Hematopoietic multipotent progenitor cell treated with erythropoietin and hydrocortisone succinate and interleukin-3 and kit ligand, for 15 days (in vitro differentiated cells): ENCODE measurements at regions not wholly inside any gene's neighbourhood (a gene's known extent, or its start where the extent isn't known, plus 50 kb on each side); places are given as distances from the start of the nearest gene placed in this dataset.

Experiments
- DNase-seq: peaks from one replicate; pipeline ENCODE4 v3.0.0-alpha.2; 2015; ENCODE audit warnings: low spot score

GRCh38 chr3:135800071-135800549 is 165.4 kb upstream of the PPP2R3A start:
- no peak for DNase-seq

DNA sequence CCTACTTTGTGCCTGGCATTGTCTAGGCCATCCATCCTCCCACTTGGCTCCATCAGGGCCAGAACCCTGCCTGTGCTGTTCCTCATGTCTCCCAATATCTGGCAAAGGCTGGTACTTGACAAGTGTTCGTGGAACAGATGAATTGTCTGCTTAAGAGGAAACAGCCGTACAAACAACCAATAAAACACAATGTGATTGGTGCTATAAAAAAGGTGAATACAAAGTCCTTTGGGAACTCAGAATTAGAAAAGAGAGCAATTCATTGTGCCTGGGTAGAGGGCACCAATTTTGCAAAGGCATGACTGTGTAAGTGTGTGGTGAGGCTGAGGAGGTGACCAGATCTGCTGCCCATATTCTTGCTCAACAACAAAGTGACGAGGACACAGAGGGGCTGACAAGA is 164.5 kb upstream of the PPP2R3A start:
- no peak for DNase-seq

- no peak for DNase-seq
Observed at GRCh38 chr3:135802171-135802570, 163.4 kb upstream of the PPP2R3A start.

GRCh38 chr3:135803028-135803692 is 162.4 kb upstream of the PPP2R3A start:
- DNase-seq: no peak

GRCh38 chr3:135805752-135806151 is 159.8 kb upstream of the PPP2R3A start:
- no peak for DNase-seq

GRCh38 chr3:135806317-135806716 is 159.2 kb upstream of the PPP2R3A start:
- DNase-seq: no peak

DNA sequence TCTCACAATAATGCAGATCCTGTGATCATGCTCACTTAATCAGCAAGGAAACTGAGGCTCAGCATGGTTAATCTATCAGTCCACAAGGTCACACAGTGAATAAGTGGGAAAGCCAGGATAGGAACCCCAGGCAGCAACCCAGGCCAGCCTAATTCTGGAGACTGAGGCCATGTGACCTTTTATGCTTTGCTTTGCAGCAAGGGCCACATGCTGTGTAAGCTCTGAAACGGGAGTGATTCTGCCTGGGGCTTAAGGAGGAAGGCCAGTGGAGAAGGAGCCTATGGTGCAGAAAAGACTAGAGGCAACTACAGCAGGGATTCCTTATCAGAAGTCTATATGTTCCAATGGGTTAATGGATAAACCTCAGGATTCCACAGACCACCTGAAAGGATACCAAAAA is 157.6 kb upstream of the PPP2R3A start:
- no peak for DNase-seq

DNA sequence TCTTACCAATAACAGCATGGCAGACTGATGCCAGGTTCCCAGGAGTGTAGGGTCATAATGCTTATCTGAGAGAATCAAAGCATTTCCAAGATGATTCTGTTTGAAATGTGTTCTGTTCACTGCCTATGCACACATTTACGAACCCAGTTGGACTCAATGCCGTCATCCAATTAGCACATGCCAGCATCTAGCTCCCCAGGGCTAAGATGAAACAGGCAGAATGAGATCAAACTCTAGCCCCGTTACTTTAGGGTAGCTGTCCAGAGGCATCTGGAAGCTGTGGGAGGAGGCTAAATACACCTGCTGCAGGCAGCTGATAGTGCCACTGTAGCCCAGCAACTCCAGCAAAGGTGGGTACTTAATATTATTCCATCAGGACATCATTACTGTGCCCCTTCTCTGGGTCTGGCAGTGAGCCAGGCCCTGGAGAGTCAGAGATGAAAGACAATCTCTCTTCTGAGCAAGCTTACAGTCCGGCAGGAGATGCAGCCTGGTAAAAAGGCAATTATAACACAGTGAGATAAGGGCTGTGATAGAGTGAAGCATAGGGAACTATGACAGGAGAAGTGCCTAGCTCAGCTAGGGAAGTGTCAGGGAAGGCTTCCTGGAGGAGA is 156.4 kb upstream of the PPP2R3A start:
- DNase-seq: no peak

- DNase-seq: no peak
Observed at GRCh38 chr3:135811651-135812050, 153.9 kb upstream of the PPP2R3A start.

- no peak for DNase-seq
Observed at GRCh38 chr3:135812057-135812456, 153.5 kb upstream of the PPP2R3A start.

- no peak for DNase-seq
Observed at GRCh38 chr3:135834465-135834864, 131.1 kb upstream of the PPP2R3A start.

DNA sequence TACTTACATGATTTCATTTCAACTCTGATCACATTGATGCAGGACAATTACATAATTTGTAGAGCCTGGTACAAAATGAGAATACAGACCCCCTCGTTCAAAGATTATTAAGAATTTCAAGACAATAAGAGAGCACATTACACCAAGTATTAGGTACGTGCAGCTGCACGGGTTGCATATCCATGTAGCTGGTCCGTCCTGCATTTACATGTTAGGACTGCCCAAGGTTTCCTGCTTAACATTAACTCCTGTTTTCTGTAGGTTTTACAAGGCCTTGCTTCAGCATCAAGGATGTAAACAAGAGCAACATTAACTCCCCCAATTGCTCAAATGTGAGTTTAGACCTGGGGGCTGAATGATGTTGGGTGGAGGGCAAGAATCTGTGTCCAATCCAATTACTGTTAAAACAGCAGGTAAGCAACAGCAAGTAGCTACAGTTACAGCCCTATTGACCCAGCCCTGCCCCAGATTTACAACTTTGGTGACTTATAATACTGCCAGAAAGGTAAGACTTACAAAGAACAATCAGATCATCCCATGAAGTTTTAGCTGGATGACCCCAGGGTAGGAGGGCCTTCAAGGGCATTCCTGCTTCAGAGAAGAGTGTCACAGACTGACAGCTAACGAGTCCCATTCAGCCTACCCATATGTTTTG is 127.4 kb upstream of the PPP2R3A start:
- no peak for DNase-seq

DNA sequence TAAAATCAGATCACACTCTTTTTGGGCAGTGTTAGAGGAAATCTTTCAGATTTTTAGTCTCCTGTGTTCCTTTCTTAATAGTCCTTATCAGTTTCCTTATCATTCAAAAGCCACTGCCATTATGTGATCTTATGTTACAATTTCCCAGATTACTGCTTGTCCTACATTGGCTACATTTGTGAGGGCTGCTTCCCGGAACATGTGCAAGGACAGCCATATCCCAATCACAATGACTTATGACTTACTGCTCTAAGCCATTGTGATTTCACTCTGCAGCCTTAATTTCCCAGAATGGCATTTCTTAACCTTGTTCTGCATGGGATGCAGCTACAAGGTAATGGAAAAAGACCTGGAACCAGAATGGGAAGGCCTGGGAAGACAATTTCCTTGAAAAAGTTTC is 125.1 kb upstream of the PPP2R3A start:
- DNase-seq: no peak

- DNase-seq: no peak
Observed at GRCh38 chr3:135844386-135844785, 121.1 kb upstream of the PPP2R3A start.

DNA sequence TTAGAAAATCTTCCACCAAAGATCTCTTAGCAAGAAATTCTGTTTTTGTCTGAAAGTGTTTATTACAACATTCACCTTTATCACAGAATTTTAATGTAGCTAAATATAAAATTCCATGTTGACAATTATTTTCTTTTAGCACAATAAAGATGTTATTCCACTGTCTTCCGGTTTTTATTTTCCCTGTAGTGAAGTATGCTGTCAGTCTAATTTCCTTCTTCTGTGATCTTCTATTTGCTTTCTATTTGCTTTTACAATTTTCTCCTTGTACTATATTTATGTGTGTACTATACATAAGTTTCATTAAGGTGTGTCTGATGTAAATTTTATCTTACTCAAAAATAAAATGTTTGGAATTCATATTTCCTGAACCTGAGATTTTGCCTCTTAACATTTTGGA is 117.5 kb upstream of the PPP2R3A start:
- no peak for DNase-seq

- no peak for DNase-seq
Observed at GRCh38 chr3:135849827-135850226, 115.7 kb upstream of the PPP2R3A start.

DNA sequence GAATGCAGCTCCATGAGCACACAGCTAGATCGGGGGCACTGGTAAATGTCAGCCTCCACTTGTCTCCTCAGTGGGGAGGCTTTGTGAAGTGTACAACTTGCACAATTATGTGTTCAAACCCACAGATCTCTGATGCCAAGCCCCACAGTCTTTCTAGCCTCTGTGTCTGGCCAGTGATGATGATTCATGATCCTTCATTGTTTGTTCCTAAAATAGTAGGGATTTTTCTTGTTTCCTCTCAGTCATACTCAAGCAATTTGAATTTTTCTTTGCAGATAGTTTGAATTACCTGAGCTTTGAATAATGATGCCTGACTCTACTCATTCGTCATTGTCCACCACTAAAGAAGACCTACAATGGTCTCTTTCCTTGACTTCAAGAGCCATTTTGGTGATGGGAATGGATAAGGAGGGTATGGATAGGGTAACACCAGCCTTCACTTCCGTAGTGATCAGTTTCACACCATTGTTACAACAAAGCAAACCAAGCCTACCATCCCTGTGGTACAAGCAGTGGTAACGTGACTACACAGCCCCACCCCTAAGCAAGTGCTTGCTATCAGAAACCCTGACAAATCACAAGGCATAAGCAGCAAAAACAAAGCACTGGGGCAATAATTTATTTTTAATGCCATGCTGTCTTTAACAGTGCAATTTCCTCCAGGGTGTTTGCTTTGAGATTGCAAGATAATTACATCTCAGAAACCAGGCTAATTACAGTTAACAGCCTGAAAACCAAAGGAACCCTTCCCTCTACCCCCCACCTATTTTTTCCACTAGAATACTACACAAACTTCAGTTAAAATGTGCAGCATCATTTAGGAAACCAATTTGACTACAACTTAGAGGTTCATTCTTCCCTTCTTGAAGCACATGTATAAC is 114.1 kb upstream of the PPP2R3A start:
- DNase-seq: no peak

DNA sequence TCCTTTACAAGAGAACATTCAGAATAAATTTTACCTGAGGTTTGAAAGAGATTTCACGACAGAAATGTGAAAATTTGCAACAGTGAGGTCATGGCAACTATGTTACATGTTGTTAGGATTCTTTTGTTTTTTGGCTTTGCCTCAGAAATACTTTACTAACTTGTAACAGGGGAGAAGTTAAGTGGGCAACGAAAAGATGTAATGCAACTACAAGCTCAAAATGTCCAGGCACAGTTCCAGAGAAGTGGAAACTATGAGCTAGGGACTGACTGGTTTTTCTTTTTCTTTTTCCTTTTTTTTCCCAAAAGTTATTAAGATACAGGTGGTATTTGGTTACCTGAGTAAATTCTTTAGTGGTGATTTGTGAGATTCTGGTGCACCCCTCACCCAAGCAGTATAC is 111.5 kb upstream of the PPP2R3A start:
- DNase-seq: no peak

DNA sequence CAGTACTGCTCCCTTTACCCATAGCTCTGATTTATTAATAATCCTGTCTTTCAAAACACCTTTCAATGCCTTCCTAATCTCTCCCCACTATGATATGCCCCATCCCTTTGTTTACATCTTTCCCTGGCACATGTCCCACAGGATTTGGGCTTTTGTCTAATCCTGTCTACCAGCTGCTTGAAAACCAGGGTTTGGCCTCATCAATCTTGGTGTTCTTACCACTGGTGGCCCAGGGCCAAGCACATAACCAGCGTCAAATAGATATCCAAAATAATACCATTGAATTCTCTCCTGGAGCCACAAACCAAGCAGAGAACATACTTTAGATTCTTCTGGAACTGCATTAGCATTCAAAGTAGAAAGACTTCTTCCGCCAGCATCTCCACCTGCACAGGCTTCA is 104.8 kb upstream of the PPP2R3A start:
- no peak for DNase-seq

- no peak for DNase-seq
Observed at GRCh38 chr3:135862361-135862760, 103.2 kb upstream of the PPP2R3A start.

DNA sequence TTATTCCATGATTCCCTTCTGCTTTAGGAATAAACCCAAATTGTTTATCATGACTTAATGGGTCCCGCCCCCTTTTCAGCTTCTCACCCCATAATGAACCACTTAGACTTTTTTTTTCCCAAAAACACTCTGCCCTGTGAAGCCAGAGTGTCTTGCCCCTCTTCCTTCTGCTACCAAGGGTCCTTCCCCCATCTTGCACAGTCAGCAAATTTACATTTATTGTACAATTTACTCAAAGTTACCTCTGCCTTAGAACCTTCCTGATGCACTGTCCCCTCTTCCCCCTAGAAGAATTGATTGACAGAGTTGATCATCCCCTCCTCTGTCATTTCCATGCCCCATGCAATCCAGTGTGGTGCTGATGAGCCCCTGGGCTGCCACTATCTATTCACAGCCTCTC is 101.5 kb upstream of the PPP2R3A start:
- DNase-seq: no peak

- DNase-seq: no peak
Observed at GRCh38 chr3:135865085-135865484, 100.4 kb upstream of the PPP2R3A start.

GRCh38 chr3:135865553-135865952 is 100.0 kb upstream of the PPP2R3A start:
- DNase-seq: no peak
